ENCODE measurements at regions not wholly inside any gene's neighbourhood (a gene's known extent, or its start where the extent isn't known, plus 50 kb on each side); places are given as distances from the start of the nearest gene placed in this dataset.
A peak's percentile ranks its signal among the peaks of the same experiment; 100 is the strongest.

DNA sequence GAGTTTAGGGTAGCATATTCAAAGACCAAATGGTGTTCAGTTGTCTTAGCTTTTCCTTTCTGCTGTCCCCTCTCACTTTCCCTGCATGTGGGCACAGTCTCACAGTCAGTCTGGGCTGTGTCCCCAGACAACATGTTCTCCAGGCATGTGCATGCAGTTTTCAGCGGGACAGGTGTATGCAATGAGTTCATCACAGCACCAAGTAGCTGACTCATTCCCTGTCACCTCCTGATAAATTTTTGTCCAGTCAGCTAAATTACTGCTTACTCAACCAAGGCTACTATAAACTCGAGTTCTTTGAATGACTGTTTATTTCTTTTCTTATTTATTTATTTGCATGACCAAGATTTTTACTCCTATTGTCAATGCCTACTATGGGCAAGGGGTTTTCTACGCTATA is 148.8 kb upstream of the CDH19 start:
- no peak overlapping the region for H3K4me2 ChIP-seq (ENCODE audit: insufficient read depth, low read length, poor library complexity, severe bottlenecking)
- no peak overlapping the region for H3K4me3 ChIP-seq (ENCODE audit: low read length in 2 of 2)
- H3K27ac ChIP-seq (replicated peaks; ENCODE audit: low read length): no peak overlapping the region
- H2AFZ ChIP-seq (ENCODE audit: low read length): no peak overlapping the region
- no peak overlapping the region for H2AK5ac ChIP-seq (ENCODE audit: low read depth, low read length)
- no peak overlapping the region for H3K9ac ChIP-seq (ENCODE audit: low read depth, low read length, poor library complexity)
- H2BK15ac ChIP-seq (ENCODE audit: low read length): no peak overlapping the region
- H3K27me3 ChIP-seq (ENCODE audit: control insufficient read depth in 3 of 3, insufficient read depth in 3 of 3, low read depth in 1 of 3, low read length in 3 of 3): no peaks in the 10 kb centered on the region
- H3K23ac ChIP-seq (ENCODE audit: low read depth, low read length, poor library complexity): no peak overlapping the region
- DNase-seq (ENCODE audit: low spot score): no peak
- no CpG with 5 or more reads among the region's 3 CpGs for WGBS, 2 donors (ENCODE audit: extremely low coverage in 2 of 2, insufficient read length in 2 of 2, insufficient replicate concordance in 1 of 2)
- peaks cover 0 to 3% of the 10 kb centered on the region in 2 donors for H3K4me1 ChIP-seq (ENCODE audit: control insufficient read depth in 2 of 2, insufficient read depth in 1 of 2, low read depth in 1 of 2, low read length in 2 of 2)
- no peak overlapping the region for H4K8ac ChIP-seq (ENCODE audit: low read depth, low read length)
- no peak overlapping the region for H2BK5ac ChIP-seq (ENCODE audit: low read length)
- no peak overlapping the region for H3K4ac ChIP-seq (ENCODE audit: low read length)
- no peak overlapping the region for H2BK120ac ChIP-seq (ENCODE audit: low read depth, low read length)
- H3K14ac ChIP-seq (ENCODE audit: low read length): no peak overlapping the region
- no peak overlapping the region for H4K91ac ChIP-seq (ENCODE audit: low read depth, low read length, poor library complexity)
- H3K9me3 ChIP-seq (replicated peaks in 1 of 2; ENCODE audit: control insufficient read depth in 2 of 2, insufficient read depth in 1 of 2, low read depth in 1 of 2, low read length in 2 of 2): no peaks in the 10 kb centered on the region
- no peaks in the 10 kb centered on the region for H3K79me1 ChIP-seq (ENCODE audit: low read depth, low read length)
- no peak overlapping the region for H2BK12ac ChIP-seq (ENCODE audit: low read length)
- peak overlapping the region; percentile 39 for H3K18ac ChIP-seq (ENCODE audit: low read length)
- no peaks in the 10 kb centered on the region for H3K36me3 ChIP-seq (replicated peaks in 1 of 2; ENCODE audit: control insufficient read depth in 2 of 2, insufficient read depth in 2 of 2, low read length in 2 of 2)

DNA sequence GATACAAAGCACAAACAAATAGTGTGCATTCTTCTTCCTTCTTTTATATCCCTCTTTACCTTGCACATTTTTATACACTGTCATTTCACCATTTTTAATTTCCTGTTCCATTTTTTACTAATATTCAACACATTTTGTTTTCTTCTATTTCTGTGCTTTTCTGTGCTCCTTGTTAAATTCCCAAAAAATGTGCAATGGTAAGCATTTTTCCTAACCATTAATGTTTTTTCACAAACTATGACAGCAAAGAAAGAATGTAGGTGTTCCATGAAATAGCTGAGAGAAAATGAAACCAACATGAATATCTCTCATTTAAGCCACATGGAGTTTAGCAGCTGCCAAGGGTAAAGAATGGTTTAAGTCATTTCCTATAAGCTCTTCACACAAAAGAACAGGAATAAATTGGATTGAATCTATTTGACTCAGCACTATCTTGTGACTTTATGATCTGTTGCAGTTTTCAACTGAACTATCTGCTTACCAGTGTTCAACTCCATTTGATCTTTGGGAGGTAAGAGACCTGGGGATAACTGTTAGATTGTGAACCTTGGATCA is 145.7 kb upstream of the CDH19 start:
- no peaks in the 10 kb centered on the region for H3K79me1 ChIP-seq (ENCODE audit: low read depth, low read length)
- H2AK5ac ChIP-seq (ENCODE audit: low read depth, low read length): no peak overlapping the region
- no peak overlapping the region for H2BK5ac ChIP-seq (ENCODE audit: low read length)
- no peak overlapping the region for H2BK12ac ChIP-seq (ENCODE audit: low read length)
- no peak for DNase-seq (ENCODE audit: low spot score)
- H2BK120ac ChIP-seq (ENCODE audit: low read depth, low read length): no peak overlapping the region
- H4K91ac ChIP-seq (ENCODE audit: low read depth, low read length, poor library complexity): no peak overlapping the region
- no peaks in the 10 kb centered on the region for H3K27me3 ChIP-seq (ENCODE audit: control insufficient read depth in 3 of 3, insufficient read depth in 3 of 3, low read depth in 1 of 3, low read length in 3 of 3)
- no peak overlapping the region for H3K4me3 ChIP-seq (ENCODE audit: low read length in 2 of 2)
- no peak overlapping the region for H3K9ac ChIP-seq (ENCODE audit: low read depth, low read length, poor library complexity)
- no peak overlapping the region for H3K23ac ChIP-seq (ENCODE audit: low read depth, low read length, poor library complexity)
- no peak overlapping the region for H3K14ac ChIP-seq (ENCODE audit: low read length)
- peak overlapping the region; percentile 69 for H2AFZ ChIP-seq (ENCODE audit: low read length)
- no peaks in the 10 kb centered on the region for H3K36me3 ChIP-seq (replicated peaks in 1 of 2; ENCODE audit: control insufficient read depth in 2 of 2, insufficient read depth in 2 of 2, low read length in 2 of 2)
- H3K4me2 ChIP-seq (ENCODE audit: insufficient read depth, low read length, poor library complexity, severe bottlenecking): no peak overlapping the region
- no peak overlapping the region for H2BK15ac ChIP-seq (ENCODE audit: low read length)
- no peak overlapping the region for H3K27ac ChIP-seq (replicated peaks; ENCODE audit: low read length)
- peaks cover 0 to 3% of the 10 kb centered on the region in 2 donors for H3K4me1 ChIP-seq (ENCODE audit: control insufficient read depth in 2 of 2, insufficient read depth in 1 of 2, low read depth in 1 of 2, low read length in 2 of 2)
- no peak overlapping the region for H3K18ac ChIP-seq (ENCODE audit: low read length)
- H4K8ac ChIP-seq (ENCODE audit: low read depth, low read length): no peak overlapping the region
- H3K4ac ChIP-seq (ENCODE audit: low read length): no peak overlapping the region
- H3K9me3 ChIP-seq (replicated peaks in 1 of 2; ENCODE audit: control insufficient read depth in 2 of 2, insufficient read depth in 1 of 2, low read depth in 1 of 2, low read length in 2 of 2): no peaks in the 10 kb centered on the region

DNA sequence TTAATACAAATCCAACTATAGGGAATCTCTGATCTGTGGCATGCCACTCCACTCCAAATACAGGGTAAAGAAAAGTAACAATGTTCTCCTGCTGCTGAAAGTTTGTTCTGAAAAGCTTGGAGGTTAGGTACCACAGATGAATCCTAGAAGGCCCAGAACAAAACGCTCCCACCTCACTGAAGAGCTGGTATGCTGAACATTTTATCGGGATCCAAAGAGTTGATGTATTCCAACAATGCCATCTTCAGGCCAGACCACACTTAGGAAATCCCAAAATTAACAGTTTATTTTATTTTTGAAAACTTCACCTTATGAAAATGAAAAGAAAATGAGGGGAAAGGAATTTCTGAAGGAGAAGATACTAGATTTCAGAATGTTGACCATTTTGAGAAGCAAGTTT is 145.1 kb upstream of the CDH19 start:
- H2BK12ac ChIP-seq (ENCODE audit: low read length): no peak overlapping the region
- no peaks in the 10 kb centered on the region for H3K36me3 ChIP-seq (replicated peaks in 1 of 2; ENCODE audit: control insufficient read depth in 2 of 2, insufficient read depth in 2 of 2, low read length in 2 of 2)
- no peak overlapping the region for H3K23ac ChIP-seq (ENCODE audit: low read depth, low read length, poor library complexity)
- no peak overlapping the region for H3K27ac ChIP-seq (replicated peaks; ENCODE audit: low read length)
- H4K91ac ChIP-seq (ENCODE audit: low read depth, low read length, poor library complexity): no peak overlapping the region
- H3K27me3 ChIP-seq (ENCODE audit: control insufficient read depth in 3 of 3, insufficient read depth in 3 of 3, low read depth in 1 of 3, low read length in 3 of 3): no peaks in the 10 kb centered on the region
- no peak overlapping the region for H2BK5ac ChIP-seq (ENCODE audit: low read length)
- H3K79me1 ChIP-seq (ENCODE audit: low read depth, low read length): no peaks in the 10 kb centered on the region
- H2BK120ac ChIP-seq (ENCODE audit: low read depth, low read length): no peak overlapping the region
- H2AFZ ChIP-seq (ENCODE audit: low read length): no peak overlapping the region
- H3K4ac ChIP-seq (ENCODE audit: low read length): no peak overlapping the region
- no peak overlapping the region for H2BK15ac ChIP-seq (ENCODE audit: low read length)
- H3K4me3 ChIP-seq (ENCODE audit: low read length in 2 of 2): no peak overlapping the region
- no peak overlapping the region for H3K4me2 ChIP-seq (ENCODE audit: insufficient read depth, low read length, poor library complexity, severe bottlenecking)
- peaks cover 0 to 3% of the 10 kb centered on the region in 2 donors for H3K4me1 ChIP-seq (ENCODE audit: control insufficient read depth in 2 of 2, insufficient read depth in 1 of 2, low read depth in 1 of 2, low read length in 2 of 2)
- no CpG with 5 or more reads among the region's 2 CpGs for WGBS, 2 donors (ENCODE audit: extremely low coverage in 2 of 2, insufficient read length in 2 of 2, insufficient replicate concordance in 1 of 2)
- H2AK5ac ChIP-seq (ENCODE audit: low read depth, low read length): no peak overlapping the region
- no peak overlapping the region for H3K14ac ChIP-seq (ENCODE audit: low read length)
- H3K9ac ChIP-seq (ENCODE audit: low read depth, low read length, poor library complexity): no peak overlapping the region
- no peaks in the 10 kb centered on the region for H3K9me3 ChIP-seq (replicated peaks in 1 of 2; ENCODE audit: control insufficient read depth in 2 of 2, insufficient read depth in 1 of 2, low read depth in 1 of 2, low read length in 2 of 2)
- H4K8ac ChIP-seq (ENCODE audit: low read depth, low read length): no peak overlapping the region
- H3K18ac ChIP-seq (ENCODE audit: low read length): no peak overlapping the region
- DNase-seq (ENCODE audit: low spot score): no peak

- Histone ChIP-seq H3K27me3 (ENCODE audit: control insufficient read depth in 3 of 3, insufficient read depth in 3 of 3, low read depth in 1 of 3, low read length in 3 of 3) (no peaks in the 10 kb centered on the region), H3K23ac (ENCODE audit: low read depth, low read length, poor library complexity) (no peak overlapping the region), H3K36me3 (replicated peaks in 1 of 2; ENCODE audit: control insufficient read depth in 2 of 2, insufficient read depth in 2 of 2, low read length in 2 of 2) (no peaks in the 10 kb centered on the region), H3K14ac (ENCODE audit: low read length) (no peak overlapping the region), H3K4me2 (ENCODE audit: insufficient read depth, low read length, poor library complexity, severe bottlenecking) (no peak overlapping the region), H2BK5ac (ENCODE audit: low read length) (no peak overlapping the region), H3K9ac (ENCODE audit: low read depth, low read length, poor library complexity) (no peak overlapping the region), H2AK5ac (ENCODE audit: low read depth, low read length) (no peak overlapping the region), H3K9me3 (replicated peaks in 1 of 2; ENCODE audit: control insufficient read depth in 2 of 2, insufficient read depth in 1 of 2, low read depth in 1 of 2, low read length in 2 of 2) (no peaks in the 10 kb centered on the region), H3K18ac (ENCODE audit: low read length) (no peak overlapping the region), H3K27ac (replicated peaks; ENCODE audit: low read length) (no peak overlapping the region), H3K4me3 (ENCODE audit: low read length in 2 of 2) (no peak overlapping the region), H4K8ac (ENCODE audit: low read depth, low read length) (no peak overlapping the region), H4K91ac (ENCODE audit: low read depth, low read length, poor library complexity) (no peak overlapping the region), H3K4ac (ENCODE audit: low read length) (no peak overlapping the region), H2BK15ac (ENCODE audit: low read length) (no peak overlapping the region), H3K79me1 (ENCODE audit: low read depth, low read length) (no peaks in the 10 kb centered on the region), H2BK12ac (ENCODE audit: low read length) (no peak overlapping the region), H2BK120ac (ENCODE audit: low read depth, low read length) (no peak overlapping the region), H3K4me1 (ENCODE audit: control insufficient read depth in 2 of 2, insufficient read depth in 1 of 2, low read depth in 1 of 2, low read length in 2 of 2) (no peaks in the 10 kb centered on the region), H2AFZ (ENCODE audit: low read length) (no peak overlapping the region)
- DNase-seq (ENCODE audit: low spot score): no peak
- no CpG with 5 or more reads among the region's 2 CpGs for whole genome bisulfite sequencing, 2 donors (ENCODE audit: extremely low coverage in 2 of 2, insufficient read length in 2 of 2, insufficient replicate concordance in 1 of 2)
These were observed 138.9 kb upstream of the CDH19 start for GRCh38 chr18:66742832-66743231.
